PC-9 (cell line): ENCODE measurements at regions not wholly inside any gene's neighbourhood (a gene's known extent, or its start where the extent isn't known, plus 50 kb on each side); places are given as distances from the start of the nearest gene placed in this dataset.

Experiments
- BruUV-seq: library from RNA; stranded (reverse); fragments of 400-500 nt; replicated peaks from 2 replicates; lab custom pipeline; 2021; lab: Mats Ljungman, UMichigan
- CTCF ChIA-PET: fragments of 300-600 bp; sonication (Branson Sonifier 250); formaldehyde crosslinking; loops from one replicate; lab custom pipeline; 2022; ENCODE audit warnings: antibody characterized with exemption; lab: Charles Lee
- POLR2A ChIA-PET: fragments of 300-600 bp; sonication (Branson Sonifier 250); formaldehyde crosslinking; loops from one replicate; lab custom pipeline; 2022; ENCODE audit warnings: antibody characterized with exemption; ENCODE audit not compliant: unreplicated experiment; lab: Charles Lee
- DNase-seq, 2 experiments: peaks; one replicate each; pipeline versions ENCODE4 v3.0.0 to v3.0.0-alpha.2; 2015 to 2022; ENCODE audit warnings: mixed read lengths in 1 of 2
- H2AFZ ChIP-seq: fragments of 200-600 bp; sonication (generic); 2 replicates; pipeline ENCODE4 v1.8.1; 2017; ENCODE audit warnings: antibody characterized with exemption
- H3F3A ChIP-seq: fragments of 200-600 bp; sonication (generic); 2 replicates; pipeline ENCODE4 v1.8.1; 2017; ENCODE audit warnings: antibody characterized with exemption, mild to moderate bottlenecking, low read depth; ENCODE audit not compliant: insufficient read depth
- H3K27ac ChIP-seq: fragments of 200-600 bp; sonication (generic); 2 replicates; pipeline ENCODE4 v1.6.1; 2016; ENCODE audit warnings: mixed run types
- H3K27me3 ChIP-seq: fragments of 200-600 bp; sonication (generic); 2 replicates; pipeline ENCODE4 v1.6.1; 2016; ENCODE audit warnings: low read depth, mixed run types; ENCODE audit not compliant: insufficient read depth
- H3K36me3 ChIP-seq: fragments of 200-600 bp; sonication (generic); 2 replicates; pipeline ENCODE4 v1.6.1; 2016; ENCODE audit warnings: low read depth, mixed run types
- H3K4me1 ChIP-seq: fragments of 200-600 bp; sonication (generic); replicated peaks from 2 replicates; pipeline ENCODE4 v1.6.1; 2016; ENCODE audit warnings: mixed run types; ENCODE audit not compliant: insufficient read depth
- H3K4me2 ChIP-seq: fragments of 200-600 bp; sonication (generic); 2 replicates; pipeline ENCODE4 v1.6.1; 2017; ENCODE audit warnings: mixed run types
- H3K4me3 ChIP-seq: fragments of 200-600 bp; sonication (generic); 2 replicates; pipeline ENCODE4 v1.6.1; 2016; ENCODE audit warnings: mixed run types
- H3K79me2 ChIP-seq: fragments of 200-600 bp; sonication (generic); 2 replicates; pipeline ENCODE4 v1.6.1; 2017; ENCODE audit warnings: low read depth, mixed run types
- H3K9me2 ChIP-seq: fragments of 200-600 bp; sonication (generic); 2 replicates; pipeline ENCODE4 v1.8.1; 2017; ENCODE audit warnings: mild to moderate bottlenecking; ENCODE audit not compliant: insufficient read depth
- H3K9me3 ChIP-seq: fragments of 200-600 bp; sonication (generic); 2 replicates; pipeline ENCODE4 v1.8.1; 2016; ENCODE audit warnings: low read depth; ENCODE audit not compliant: insufficient read depth
- H4K20me1 ChIP-seq: fragments of 200-600 bp; sonication (generic); 2 replicates; pipeline ENCODE4 v1.8.1; 2017; ENCODE audit not compliant: insufficient read depth
- EZH2 ChIP-seq: fragments of 200-600 bp; sonication (generic); IDR thresholded peaks from 2 replicates; pipeline ENCODE4 v1.8.0; 2017; ENCODE audit warnings: antibody characterized with exemption, low read depth
- intact Hi-C: fragments of 100-400 bp; cut with micrococcal nuclease; formaldehyde crosslinking; loops from one replicate; pipeline ENCODE4 v1.10.0; 2022; ENCODE audit not compliant: unreplicated experiment
- TF ChIP-seq, protein P1 (sequence below): fragments of 200-600 bp; sonication (generic); conservative IDR thresholded peaks from 2 replicates; pipeline ENCODE4 v1.6.1; 2017; ENCODE audit warnings: mixed run types, antibody characterized with exemption, mild to moderate bottlenecking, moderate library complexity

DNA sequence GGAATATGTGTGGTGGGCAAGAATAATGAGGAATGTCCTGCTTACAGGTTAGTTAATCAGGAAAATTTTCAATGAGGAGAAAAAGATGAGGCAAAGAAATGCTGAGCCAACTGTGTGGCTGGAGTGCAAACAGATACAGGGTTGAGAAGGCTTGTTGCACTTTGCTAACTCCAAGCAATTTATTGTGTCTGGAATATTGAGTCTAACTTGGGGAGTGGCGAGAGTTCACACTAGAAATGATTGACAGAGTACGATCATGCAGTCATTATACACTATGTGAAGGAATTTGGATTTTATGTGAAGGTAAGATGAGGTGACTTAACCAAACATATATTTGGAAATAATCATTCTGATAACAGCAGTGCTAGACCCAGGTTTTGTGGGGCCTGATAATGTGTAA is 185.0 kb upstream of the ELAC2 start:
- no peaks in the 10 kb centered on the region for H3K27me3 ChIP-seq
- intact Hi-C loops = no loop called here
- no peak overlapping the region for H3K27ac ChIP-seq
- H3K36me3 ChIP-seq = no peaks in the 10 kb centered on the region
- H3K4me2 ChIP-seq = no peak overlapping the region
- TF ChIP-seq, protein P1, sequence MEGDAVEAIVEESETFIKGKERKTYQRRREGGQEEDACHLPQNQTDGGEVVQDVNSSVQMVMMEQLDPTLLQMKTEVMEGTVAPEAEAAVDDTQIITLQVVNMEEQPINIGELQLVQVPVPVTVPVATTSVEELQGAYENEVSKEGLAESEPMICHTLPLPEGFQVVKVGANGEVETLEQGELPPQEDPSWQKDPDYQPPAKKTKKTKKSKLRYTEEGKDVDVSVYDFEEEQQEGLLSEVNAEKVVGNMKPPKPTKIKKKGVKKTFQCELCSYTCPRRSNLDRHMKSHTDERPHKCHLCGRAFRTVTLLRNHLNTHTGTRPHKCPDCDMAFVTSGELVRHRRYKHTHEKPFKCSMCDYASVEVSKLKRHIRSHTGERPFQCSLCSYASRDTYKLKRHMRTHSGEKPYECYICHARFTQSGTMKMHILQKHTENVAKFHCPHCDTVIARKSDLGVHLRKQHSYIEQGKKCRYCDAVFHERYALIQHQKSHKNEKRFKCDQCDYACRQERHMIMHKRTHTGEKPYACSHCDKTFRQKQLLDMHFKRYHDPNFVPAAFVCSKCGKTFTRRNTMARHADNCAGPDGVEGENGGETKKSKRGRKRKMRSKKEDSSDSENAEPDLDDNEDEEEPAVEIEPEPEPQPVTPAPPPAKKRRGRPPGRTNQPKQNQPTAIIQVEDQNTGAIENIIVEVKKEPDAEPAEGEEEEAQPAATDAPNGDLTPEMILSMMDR = no peak
- TF ChIP-seq EZH2 = no peak
- no peaks in the 10 kb centered on the region for H4K20me1 ChIP-seq
- ChIA-PET CTCF (no interaction called here), POLR2A (no interaction called here)
- no TSS peak for BruUV-seq
- no peak overlapping the region for H3K4me3 ChIP-seq
- H3K9me3 ChIP-seq = no peaks in the 10 kb centered on the region
- H2AFZ ChIP-seq = no peak overlapping the region
- no peaks in the 10 kb centered on the region for H3F3A ChIP-seq
- no peaks in the 10 kb centered on the region for H3K79me2 ChIP-seq
- DNase-seq = no peak
- H3K9me2 ChIP-seq = no peaks in the 10 kb centered on the region
- H3K4me1 ChIP-seq = no peaks in the 10 kb centered on the region

DNA sequence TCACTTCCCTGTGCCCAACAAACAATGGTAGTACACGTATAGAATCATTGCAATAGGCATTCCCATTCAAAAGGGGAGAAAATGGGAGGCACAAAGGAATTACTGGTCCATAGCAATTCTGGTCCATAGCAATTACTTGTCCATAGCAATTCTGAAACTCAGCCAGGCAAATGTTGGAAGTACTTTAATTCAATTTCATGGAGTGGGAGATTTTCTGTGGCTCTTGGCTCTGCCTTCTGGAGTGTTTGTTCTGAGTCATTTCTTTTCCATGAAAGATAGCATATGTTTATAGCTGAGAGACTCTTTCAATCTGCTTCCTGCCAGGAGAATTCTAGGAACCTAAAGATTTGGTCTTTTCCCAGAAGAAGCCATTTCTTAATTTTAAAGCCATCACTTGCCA is 182.8 kb upstream of the ELAC2 start:
- BruUV-seq = no TSS peak
- Histone ChIP-seq H3F3A (no peaks in the 10 kb centered on the region), H3K4me3 (no peak overlapping the region), H3K27me3 (no peaks in the 10 kb centered on the region), H2AFZ (no peak overlapping the region), H3K27ac (no peak overlapping the region), H3K79me2 (no peaks in the 10 kb centered on the region), H3K4me1 (no peaks in the 10 kb centered on the region), H3K9me2 (no peaks in the 10 kb centered on the region), H4K20me1 (no peaks in the 10 kb centered on the region), H3K4me2 (no peak overlapping the region), H3K9me3 (no peaks in the 10 kb centered on the region), H3K36me3 (no peaks in the 10 kb centered on the region)
- DNase-seq = no peak
- POLR2A ChIA-PET = no interaction called here
- intact Hi-C loops = no loop called here
- CTCF ChIA-PET = no interaction called here
- TF ChIP-seq, protein P1 = no peak
- TF ChIP-seq EZH2 = no peak

DNA sequence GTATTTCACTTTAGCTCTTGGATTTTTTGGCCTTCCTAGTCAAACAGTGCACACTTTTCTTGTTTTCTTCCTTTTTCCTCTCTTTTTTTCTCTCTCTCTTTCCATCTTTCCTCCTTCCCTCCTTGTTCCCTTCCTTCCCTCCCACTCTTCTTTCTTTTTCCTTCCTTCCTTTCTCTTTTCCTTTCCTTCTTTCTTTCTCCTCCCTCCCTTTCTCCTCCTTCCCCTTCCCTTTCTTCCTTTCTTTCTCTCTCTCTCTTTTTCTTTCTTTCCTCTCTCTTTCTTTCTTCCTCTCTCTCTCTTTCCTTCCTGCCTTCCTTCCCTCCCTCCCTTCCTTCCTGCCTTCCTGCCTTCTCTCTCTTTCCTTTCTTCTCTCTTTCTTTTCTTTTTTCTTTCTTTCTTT is 181.6 kb upstream of the ELAC2 start:
- intact Hi-C loops = no loop called here
- no TSS peak for BruUV-seq
- no peaks in the 10 kb centered on the region for H3K27me3 ChIP-seq

More for the DNA sequence above, 181.6 kb upstream of the ELAC2 start:
- no peak for DNase-seq
- no peaks in the 10 kb centered on the region for H3K79me2 ChIP-seq
- H3K4me2 ChIP-seq = no peak overlapping the region
- no peaks in the 10 kb centered on the region for H3K9me3 ChIP-seq
- no peak overlapping the region for H2AFZ ChIP-seq
- ChIA-PET CTCF (no interaction called here), POLR2A (no interaction called here)
- no peak overlapping the region for H3K4me3 ChIP-seq
- no peak overlapping the region for H3K27ac ChIP-seq
- H3K36me3 ChIP-seq = no peaks in the 10 kb centered on the region
- no peaks in the 10 kb centered on the region for H3F3A ChIP-seq
- no peaks in the 10 kb centered on the region for H3K4me1 ChIP-seq
- TF ChIP-seq, protein P1 = no peak
- TF ChIP-seq EZH2 = no peak
- H3K9me2 ChIP-seq = no peaks in the 10 kb centered on the region
- no peaks in the 10 kb centered on the region for H4K20me1 ChIP-seq
